Middle frontal gyrus (tissue), 1 donor: ENCODE measurements at regions not wholly inside any gene's neighbourhood (a gene's known extent, or its start where the extent isn't known, plus 50 kb on each side); places are given as distances from the start of the nearest gene placed in this dataset.

ENCODE experiments used
- DNase-seq: peaks from one replicate; pipeline ENCODE4 v3.0.0-alpha.2; 2015; ENCODE audit warnings: low spot score; ENCODE audit errors: extremely low spot score

DNA sequence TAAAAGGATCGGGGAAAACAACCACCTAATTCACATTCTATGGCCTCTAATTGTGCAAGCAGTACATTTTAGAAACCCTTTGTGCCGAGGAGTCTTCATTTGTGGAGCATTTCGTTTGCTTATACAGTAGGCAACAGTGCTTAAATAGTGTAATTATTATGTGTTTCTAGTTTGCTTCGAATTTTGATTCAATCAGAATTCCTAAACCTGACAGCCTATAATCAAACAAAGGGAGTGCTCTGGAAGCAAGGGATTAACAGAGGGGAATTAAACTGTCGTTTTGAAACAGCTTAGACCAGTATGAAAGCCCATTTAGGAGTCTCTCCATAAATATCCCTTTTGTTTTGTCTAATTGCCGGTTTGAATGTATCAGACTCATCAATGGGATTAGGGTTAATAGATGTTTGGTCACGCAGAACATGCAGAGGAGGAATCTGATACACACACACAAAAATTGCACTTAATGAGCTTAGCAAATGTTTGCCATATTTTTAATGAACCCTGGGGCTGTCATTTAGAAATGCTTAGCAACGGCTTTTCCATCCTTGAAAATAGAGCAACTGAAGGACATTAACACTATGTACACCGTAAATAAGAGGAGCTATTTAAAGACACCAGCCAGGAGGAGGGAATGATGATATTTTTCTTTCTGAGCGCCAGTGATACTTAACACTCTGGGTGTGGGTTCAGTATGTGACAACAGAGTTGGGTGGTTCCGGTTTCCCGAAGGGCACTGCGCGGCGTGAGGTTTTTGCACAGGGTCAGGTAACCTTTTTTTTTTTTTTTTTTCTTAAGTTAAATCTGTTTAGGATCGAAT lies 404.7 kb downstream of the TLE4 start:
- no peak for DNase-seq

DNA sequence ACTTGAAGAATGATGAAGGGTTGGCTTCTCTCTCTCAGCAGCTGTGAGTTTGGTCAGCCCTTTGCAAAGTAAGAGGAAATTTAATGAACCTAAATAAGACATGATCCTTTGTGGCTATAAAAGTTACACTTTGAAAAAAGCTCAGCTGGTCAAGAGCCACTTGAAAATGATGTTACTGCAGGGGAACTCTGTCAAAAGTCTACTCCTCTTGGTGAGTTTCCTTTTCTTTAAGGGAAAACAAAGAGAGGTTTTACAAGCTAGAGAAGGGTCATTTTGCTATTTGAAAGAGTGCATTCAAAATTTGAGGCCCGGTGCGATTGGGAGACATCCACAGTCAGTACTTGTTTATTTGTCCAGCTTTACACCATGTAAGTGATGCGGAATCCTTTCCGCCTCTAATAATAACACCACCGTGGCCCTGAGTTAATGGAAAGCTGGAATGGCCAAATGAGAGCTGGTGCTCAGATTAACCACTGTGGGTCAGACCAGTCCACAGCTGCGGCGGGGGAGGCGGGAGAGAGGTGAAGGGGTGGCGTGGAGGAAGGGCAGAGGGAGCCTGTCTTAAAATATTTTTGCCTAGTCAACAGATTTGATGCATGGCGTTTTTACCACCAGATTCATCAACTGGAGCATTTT lies 404.0 kb downstream of the TLE4 start:
- no peak for DNase-seq

DNA sequence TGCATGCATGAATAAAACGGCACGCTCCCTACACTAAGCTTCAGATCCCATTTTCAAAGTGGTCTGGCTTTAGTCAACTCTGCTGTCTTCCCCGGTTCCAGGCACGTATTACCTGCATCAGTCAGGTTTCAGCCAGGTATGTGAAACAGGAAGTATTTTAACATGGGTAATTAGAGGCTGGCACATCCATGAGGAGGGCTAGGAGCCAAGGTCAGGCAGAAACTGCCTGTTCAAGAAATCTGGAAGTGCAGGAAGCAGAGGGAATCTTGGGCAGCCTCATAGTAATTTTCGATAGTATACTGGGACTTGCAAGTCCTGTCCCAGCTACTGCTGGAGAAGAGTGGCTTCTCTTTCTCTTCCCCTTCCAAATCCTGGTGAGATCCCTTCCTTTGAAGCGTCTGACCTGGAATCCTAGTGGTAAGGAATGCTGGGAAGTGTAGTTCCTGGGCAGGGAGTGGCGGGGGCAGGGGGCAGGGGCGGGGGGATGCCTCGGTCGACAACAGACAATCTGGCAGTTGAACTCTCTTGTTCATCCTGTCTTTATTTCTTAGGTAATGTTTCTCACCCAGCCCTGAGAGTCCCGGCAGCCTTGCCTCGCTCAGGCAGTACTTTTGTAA lies 403.1 kb downstream of the TLE4 start:
- no peak for DNase-seq

DNA sequence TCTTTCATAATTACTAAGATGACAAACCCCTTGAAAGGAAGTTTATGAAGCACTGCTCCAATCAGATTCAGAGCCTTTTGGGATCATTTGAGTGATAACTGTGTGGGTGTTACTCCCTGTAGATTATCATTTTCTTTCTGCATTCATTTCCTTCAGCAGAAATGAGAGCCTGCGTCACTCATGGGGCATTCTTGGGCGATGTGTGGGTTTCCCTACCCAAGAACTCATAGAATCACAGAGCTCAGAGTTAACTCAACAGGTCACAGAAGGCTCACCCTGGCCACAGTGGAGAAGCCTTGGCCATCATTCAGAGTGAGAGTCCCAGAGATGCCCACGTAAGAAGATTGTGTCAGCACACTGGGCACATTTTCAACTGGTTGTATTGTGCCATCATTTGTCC lies 401.9 kb downstream of the TLE4 start:
- DNase-seq, result no peak

DNA sequence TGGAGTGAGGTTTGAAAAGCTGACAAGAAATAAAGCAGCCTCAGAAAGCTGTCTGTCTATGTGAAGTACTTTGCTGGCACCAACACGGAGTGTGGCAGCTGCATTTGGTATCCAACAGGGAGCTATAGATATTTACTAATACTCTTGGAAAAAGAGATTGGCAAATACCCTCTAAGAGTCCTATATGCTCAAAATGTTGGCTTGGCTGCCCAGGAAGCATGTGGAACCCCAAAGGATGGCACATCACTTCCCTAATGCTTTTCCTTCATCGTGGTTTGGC lies 398.3 kb downstream of the TLE4 start:
- DNase-seq, result no peak

DNA sequence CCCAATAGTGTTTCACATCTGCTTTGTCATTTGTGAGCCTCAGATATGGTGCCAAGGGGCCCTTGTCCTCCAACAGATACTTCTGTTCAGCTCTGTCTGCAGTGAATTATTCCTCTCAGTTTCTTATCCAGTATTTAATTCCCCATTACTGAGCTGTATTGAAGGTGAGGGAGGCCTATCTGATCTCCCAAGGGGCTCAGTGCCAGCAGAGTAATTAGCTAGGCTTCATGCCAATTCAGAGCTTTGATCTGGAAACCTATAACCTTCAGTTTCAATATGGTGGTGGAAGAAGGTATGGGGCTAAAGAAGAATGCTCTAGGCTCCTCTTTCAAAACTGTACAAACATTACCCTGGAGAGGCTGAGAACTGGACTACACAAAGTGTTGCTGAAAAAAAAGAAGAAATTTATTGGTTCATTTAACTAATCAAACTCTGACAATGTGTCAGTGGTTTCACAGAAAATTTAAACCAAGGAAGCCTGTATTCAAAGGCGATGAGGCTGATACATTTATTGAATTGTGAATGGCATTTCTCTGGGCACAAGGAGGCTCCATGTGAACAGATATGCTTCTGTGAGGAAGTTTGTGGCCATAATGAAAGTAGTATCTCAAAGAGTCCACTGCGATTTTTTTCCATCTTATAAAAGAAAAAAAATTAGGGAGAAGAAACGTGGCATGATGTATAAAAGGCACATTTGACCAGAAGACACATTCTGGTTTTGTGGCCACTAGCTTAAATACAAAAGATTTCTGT lies 397.8 kb downstream of the TLE4 start:
- no peak for DNase-seq

DNA sequence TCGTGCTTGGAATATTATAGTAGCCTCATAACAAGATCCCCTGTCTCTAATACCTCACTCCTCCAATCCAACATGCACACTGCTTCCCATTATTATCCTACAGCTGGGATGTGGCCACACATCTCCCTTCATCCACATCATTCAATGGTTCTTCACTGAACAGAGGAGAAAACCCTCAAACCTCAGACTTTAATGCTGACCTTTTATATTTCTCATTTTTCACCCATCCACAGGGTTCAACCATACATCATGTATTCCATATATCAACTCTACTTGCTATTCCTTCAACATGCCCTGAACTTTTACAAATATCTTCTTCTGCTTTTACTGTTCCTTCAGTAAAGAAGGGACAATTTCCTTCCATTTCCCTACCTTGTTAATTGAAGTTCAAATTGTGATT lies 396.8 kb downstream of the TLE4 start:
- no peak for DNase-seq

DNA sequence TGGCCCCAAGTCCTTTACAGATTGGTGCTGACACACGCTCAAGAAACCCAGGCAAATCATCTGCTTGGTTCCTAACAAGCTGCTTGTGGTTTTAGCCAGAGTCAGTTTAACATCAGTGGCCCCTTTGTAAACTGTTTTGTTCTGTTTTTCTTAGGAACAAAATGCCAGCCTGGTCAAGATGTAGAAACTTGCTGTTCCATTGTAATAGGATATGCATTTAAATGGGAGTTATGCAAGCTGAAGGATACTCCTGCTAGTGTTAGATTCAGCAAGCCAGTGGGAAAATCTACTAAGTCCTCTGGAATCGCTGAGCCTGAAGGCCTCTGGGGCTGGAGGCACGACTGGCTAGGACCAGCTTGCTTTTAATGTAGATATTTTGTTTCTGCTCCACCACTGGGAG lies 391.1 kb downstream of the TLE4 start:
- DNase-seq, result no peak

DNA sequence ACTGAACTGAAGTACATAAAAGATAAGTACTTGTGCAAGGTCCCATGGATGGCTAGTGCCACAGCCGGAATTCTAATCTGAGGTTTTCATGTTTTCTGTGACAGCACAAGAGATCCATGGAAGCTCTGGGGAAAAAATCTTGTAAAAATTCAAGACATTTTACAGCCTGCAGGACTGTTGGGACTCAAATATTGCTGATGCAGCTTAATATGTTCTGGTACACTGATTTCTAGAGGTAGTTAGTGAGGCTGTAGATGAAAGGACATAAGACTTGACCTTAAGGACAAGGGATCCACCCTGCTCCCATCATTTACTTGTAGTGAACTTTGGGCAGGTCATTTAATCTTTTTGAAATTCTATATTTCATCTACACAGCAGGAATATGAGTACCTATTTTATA lies 390.4 kb downstream of the TLE4 start:
- DNase-seq, result no peak

DNA sequence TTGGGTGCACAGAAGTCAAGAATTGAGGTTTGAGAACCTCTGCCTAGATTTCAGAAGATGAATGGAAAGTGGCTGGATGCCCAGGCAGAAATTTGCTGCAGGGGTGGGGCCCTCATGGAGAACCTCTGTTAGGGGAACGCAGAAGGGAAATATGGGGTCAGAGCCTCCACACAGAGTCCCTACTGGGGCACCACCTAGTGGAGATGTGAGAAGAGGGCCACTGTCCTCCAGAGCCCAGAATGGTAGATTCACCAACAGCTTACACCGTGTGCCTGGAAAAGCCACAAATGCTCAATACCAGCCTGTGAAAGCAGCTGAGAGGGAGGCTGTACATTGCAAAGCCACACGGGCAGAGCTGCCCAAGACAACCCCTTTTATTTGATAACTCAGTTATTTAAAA lies 383.5 kb downstream of the TLE4 start:
- DNase-seq, result no peak

DNA sequence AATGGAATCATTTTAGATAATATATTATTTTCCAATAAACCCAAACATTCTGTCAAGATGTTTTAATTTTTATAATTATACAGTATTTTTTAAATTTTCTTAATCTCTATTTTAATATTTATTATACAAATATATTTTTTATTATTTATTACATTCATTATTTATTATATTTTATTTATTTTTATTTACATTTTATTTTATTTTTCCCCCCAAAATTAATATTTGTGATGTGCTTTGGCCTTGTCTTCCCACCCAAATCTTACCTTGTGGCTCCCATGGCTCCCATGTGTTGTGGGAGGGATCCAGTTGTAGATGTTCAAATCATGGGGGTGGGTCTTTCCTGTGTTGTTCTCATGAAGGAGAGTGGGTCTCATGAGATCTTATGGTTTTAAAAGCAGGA lies 382.1 kb downstream of the TLE4 start:
- DNase-seq, result no peak

DNA sequence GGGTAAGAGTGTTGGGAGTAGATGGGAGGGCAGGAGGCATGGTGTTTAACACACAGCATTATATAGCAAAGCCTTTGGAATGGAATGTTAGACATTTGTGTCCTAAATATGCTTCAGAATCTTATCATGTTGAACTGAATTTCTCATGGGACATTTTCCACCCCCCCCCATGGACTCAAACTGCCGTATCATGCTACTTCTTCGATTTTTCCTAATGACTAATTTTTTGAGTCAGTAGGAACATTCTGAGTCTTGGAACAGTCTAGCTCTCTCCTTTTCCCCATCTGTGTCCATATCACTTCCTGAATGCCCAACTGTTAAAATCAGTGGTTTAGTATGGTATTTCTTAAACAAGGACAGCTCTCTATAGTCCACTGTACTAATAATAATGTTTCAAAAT lies 380.6 kb downstream of the TLE4 start:
- DNase-seq, result no peak

DNA sequence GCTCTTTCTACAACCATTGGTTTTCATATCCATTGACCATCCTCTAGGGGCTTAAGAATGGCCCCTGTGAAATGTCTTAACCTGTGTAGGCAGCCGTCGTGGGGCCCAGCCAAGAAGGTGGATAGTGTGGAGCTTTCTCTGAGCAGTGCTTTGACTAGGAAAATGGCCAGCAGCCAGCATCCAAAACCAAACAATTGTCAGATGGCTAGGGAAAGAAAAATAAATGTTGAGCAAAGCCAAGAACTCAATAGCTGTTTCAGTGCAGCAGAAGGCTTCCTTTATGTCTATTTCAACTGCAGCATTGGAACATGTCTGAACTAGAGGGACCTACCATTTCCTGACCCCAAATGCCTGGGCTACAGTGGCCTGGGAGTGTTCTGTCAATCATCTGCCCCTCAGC lies 374.9 kb downstream of the TLE4 start:
- no peak for DNase-seq

DNA sequence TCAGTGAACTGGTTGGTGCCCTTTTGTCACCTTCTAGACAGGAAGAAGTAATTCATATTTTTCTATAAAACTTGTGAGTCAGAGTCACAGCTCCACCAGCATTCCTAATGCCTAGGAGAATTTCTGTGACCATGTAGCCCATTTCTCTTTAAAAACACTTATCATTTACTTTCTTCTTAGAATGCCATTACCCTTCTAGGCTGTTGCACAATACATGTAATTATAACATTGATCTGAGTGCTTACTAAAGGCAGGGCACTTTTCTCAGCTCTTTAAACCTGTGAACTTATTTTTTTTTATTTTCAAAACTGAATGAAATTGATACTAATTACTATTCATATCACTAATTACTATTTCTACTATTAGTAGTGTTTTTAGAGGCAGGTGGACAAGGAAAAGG lies 373.7 kb downstream of the TLE4 start:
- no peak for DNase-seq

DNA sequence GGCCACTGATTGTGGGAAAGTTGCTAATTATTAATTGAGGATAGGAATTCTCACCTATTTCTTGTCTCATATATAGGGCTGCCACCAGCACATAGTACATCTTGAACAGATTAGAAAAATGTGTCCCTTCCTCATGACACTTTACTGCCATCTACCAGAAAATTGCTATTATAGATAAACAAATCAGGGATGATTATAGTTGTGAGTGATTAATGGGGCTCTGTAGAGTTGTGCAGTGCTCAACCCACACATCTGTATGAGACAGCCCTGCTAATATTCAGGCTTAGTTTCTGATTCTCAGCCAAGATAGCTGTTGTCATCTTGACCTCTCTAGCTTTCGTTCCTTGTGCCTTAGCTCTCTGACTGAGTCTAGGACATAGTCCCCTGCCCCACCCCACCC lies 373.3 kb downstream of the TLE4 start:
- DNase-seq, result no peak

DNA sequence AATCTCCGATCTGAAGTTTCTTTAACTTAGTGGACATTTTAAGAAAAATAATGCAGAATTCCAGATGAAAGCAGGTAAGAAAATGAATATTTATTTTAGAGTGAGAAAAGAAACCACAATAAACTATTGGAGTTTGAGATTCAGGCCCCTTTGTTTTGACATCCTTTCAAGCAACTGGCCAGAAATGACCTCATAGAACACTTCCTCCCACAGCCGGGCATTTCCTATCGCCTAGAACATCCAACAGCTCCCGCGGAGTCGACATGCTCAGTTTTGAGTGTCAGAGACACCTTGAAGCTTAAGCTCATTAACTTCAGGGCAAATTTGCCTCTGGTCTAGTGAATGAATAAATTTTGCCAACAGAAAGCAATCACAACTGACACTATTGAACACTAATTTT lies 369.2 kb downstream of the TLE4 start:
- DNase-seq, result no peak

DNA sequence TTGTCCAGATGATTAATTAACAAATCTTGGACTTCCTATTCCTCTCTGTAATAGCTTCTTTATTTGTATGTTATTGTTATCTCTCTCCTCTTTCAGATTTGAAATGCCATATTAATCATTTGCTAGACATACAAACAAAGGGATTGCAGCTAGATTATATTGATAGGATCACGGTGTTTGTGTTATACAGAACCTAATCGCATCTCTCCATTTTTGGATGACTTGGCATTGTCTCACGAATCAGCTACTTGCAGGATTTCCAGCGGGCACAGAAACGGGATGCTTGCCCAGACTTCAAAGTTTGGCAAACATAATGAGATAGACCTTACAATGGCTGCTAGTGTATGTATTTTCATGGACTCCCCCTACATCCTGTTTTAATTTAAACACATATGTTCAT lies 368.1 kb downstream of the TLE4 start:
- DNase-seq, result peak; percentile 54

DNA sequence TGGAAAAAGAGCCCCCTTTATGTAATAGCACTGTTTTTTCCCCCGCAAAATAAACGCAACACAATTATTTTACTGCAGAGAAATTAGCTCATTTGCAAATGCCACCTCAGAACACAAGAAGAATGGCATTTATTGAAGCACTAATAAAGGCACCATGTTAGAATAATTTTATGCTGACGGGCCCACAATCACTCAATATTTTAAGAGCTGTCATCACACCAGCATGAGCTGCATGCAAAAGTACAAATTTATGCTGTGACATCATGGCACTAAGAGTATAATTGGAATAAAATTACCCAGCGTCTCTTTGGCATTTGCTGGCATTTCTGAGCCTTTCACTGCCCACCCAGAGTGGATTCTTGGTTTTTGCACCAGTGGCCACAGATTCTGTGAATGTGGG lies 364.6 kb downstream of the TLE4 start:
- no peak for DNase-seq

DNA sequence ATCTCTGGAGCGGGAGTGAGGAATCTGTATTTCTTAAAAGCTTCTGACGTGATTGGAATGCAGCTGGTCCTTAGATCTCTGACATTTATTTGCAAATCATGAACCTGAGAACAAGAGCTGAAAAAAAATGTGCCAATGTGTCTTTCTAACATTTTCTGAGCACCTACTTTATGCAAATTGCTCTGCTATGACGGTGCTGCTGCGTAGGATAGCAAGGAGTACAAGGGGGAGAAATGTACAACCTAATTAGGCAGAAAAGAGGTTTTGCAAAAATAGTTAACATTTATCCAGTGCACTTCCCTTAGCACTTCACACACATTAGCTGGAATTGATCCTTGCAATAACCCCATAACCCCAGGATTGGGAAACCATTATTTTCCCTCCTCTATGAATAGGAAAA lies 357.5 kb downstream of the TLE4 start:
- no peak for DNase-seq

DNA sequence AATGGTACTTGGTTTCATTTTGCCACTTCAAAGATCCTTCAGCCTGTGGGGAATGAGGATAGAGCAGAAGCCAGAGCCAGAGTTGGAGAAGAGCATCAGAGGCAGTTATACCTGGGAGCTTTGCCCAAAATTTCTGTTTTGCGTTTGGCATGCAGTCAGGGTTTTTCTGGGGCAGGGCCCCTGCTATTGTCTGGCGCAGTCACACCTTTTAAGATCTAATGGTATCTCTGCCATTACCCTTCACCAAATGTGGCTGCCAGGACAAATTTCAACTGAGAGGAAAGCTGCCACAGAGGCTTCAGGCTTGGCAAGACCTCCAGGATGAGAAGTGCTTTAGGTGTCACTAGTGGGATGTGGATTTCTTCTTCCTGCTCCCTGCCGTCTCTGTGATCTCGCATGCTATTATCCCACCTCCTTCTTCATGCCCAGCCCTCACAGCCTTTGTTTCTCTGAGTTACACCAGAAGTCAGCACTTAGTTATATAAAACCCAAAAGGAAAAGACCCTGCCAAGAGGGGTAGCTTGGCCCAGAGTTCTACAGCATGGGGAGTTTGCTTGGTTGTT lies 357.0 kb downstream of the TLE4 start:
- DNase-seq, result no peak

DNA sequence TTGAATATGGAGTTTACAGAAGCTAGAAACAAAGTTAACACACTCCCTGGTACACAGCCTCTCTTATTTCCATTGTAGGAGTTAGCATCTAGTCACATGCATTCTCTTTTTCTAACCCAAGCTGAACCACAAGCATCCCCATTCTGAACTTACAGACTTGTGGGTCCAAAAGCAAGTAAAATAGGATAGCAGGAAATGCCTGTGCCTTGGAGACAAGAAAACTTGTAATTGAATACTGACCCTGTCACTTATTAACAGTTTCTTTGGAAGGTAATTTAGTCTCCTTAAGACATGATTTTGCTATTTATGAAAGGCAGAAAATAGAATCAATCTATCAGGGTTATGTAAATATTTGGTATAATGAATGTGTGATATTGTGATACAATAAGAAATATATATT lies 353.6 kb downstream of the TLE4 start:
- DNase-seq, result no peak

DNA sequence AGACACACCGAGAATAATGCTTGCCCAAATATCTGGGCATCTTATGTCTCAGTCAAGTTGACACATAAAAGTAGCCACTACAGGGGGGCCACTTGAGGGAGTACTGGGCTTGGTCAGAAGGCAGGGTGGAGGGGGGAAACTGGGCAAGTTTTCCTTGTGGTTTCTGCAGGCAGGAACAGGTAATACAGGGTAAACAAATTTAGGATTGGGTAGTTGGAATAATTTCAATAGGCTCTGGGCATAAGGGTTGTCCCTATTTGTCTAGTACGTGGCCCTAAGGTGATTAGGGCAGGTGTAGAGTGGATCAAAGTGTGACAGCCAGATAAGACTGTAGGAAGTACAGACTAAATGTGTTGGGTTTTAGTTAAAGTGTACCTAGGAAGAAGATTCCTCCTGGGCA lies 353.1 kb downstream of the TLE4 start:
- no peak for DNase-seq
